Stimulated activated CD4-positive, alpha-beta T cell treated with anti-CD3 and anti-CD28 coated beads, Interleukin-15, amount 100 ng/mL, for 24 hours (primary cell): ENCODE measurements at regions not wholly inside any gene's neighbourhood (a gene's known extent, or its start where the extent isn't known, plus 50 kb on each side); places are given as distances from the start of the nearest gene placed in this dataset.

Experiments
- DNase-seq: peaks from one replicate; pipeline ENCODE4 v3.0.0-alpha.2; 2020

DNA sequence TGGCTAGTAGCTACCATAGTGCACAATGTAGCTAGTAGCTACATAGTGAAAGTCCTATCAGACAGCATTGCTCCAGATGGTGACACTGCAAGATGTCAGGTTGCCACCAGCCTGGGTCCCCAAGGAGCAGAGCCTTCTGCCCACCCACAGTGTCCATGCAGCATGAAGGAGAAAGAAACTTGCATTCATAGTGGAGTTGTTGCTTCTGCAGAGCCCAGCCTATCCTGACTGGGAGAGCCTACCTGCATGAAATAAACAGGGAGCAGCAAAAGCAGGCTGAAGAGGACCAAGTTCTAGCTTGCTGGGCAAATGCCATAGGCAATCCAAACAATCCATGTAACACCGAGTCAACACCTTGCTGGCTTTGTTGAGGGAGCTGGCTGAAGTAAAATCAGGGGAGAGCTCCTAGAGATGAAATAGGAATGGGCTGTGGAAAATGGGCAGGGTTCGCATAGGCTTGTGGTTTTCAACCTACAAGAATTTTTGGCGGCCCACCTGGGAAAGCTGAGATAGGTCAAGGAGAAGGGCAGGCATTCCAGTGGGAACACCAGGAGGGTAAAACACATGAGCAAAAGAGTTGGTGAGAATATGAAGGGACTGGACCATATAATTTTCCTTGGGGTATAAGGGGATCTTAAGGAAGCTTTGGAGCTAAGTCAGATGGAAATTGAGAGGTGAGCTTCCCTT is 195.8 kb downstream of the CYP26B1 start:
- no peak for DNase-seq

DNA sequence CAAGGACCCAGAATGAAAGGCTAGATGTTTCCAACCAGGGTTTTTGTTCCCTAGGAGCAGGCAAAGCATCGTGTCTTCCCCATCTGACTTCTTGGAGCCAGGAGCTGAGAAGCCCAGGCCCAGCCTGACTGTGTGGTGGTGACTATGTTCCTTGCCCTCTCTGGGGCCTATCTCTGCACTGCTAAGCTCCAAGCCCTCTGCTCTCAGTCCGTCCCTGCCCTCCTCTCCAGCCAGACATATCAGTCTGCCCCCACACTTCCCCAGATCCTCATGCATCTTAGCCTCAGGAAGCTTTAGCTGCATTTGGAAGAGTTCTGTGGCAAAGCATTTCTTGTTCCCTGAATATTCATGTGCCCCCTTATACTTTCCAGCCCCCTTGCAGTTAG is 196.6 kb downstream of the CYP26B1 start:
- DNase-seq = no peak

- no peak for DNase-seq
Observed at GRCh38 chr2:71950256-71951082, 197.2 kb downstream of the CYP26B1 start.

GRCh38 chr2:71949537-71949798 is 198.2 kb downstream of the CYP26B1 start:
- DNase-seq = no peak

GRCh38 chr2:71948781-71949536 is 198.7 kb downstream of the CYP26B1 start:
- DNase-seq = no peak

DNA sequence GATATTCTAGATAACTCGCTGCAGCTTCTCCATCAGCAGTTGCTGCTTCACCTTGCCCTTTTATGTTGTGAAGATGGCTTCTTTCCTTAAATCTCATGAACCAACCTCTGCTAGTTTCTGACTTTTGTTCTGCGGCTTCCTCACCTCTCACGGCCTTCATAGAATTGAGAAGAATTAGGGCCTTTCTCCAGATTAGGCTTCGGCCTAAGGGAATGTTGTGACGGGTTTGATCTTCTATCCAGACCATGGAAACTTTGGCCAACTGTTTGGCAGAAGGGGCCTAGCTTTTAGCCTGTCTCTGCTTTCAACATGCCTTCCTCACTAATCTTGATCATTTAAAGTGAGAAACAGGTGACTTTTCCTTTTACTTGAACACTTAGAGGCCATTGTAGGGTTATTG is 199.9 kb downstream of the CYP26B1 start:
- DNase-seq = no peak

- no peak for DNase-seq
Observed at GRCh38 chr2:71945603-71945959, 202.1 kb downstream of the CYP26B1 start.

- no peak for DNase-seq
Observed at GRCh38 chr2:71944806-71945602, 202.7 kb downstream of the CYP26B1 start.

DNA sequence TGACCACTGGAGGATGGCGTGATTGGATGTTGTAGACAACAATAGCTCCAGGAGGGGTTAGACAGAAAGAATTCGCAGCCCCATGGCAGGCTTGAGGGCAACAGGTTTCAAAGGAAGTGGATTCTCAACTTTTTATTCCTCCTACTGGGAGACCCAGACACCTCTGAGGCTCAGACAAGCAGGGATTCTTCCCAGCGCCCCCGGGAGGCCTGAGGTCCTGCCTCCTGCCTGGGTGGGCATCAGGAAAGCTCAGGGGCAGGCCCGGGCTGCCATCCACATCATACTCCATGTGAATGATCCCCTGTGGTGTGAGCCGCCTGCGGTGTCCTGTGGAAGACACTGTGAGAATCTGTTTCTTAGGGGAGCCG is 203.5 kb downstream of the CYP26B1 start:
- no peak for DNase-seq

GRCh38 chr2:71943238-71944182 is 204.2 kb downstream of the CYP26B1 start:
- DNase-seq = no peak

GRCh38 chr2:71941726-71942525 is 205.7 kb downstream of the CYP26B1 start:
- DNase-seq = no peak

DNA sequence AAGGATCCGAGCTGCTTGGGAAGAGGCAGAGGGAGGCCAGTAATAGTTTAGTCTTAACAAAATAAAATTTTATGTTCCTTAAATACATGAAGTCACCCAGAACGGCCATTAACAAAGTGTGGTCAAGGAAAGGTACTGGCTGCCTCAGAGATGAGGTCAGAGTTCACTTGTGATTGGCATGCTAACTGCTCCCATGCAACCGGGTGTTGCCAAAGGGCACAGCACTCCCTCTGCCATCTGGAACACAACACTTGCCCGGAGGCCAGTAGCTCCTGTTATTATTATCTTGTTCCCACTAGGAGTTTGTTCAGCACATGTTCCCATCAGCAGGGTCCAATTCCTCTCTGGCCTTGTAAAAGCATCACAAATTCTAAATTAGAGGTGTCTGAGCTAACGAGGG is 207.0 kb downstream of the CYP26B1 start:
- no peak for DNase-seq

DNA sequence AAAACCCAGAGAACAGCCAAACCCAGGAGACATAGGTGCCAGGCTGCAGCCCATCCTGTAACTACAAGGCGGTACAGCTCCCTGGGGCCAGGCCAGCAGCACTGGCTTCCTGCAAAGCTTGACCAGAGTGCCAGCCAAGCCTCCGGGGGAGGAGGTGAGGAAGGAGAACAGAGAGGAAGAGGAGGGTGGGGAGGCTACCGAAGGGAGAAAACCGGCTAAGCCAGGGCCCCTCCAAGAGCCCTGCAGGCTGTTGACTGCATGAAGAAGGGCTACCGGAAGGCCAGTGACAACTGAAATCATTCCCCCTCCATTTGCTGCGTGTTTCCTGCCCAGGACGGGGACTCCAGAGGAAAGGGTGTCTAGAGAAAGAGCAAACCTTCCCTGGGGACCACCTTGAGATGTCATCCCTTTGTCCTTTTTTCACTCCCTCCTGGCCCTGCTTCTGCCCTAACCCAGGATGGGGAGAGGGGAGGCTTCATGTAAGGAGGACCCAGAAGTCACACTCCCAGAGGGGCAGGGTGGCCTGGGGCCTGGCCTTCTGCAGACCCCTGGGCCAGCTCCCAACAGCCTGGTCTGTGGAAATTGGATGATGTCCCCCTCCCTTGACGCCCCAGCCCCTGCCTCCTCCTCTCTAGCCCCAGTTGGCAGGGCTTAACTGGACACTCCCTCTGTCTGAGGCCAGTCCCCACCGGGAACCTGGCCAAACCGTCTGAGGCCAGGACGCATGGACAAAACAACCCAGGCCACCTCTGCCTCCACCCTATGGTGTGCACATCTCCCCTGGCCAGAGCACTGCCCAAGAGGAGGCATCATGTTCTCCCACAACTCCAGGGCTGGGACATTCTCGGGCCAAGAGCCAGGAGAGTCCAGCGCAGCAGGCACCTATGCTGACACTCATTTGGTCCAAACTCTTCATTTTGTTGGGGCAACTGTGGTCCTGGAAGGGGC is 207.8 kb downstream of the CYP26B1 start:
- DNase-seq = no peak

- no peak for DNase-seq
Observed at GRCh38 chr2:71938659-71939587, 208.7 kb downstream of the CYP26B1 start.

- no peak for DNase-seq
Observed at GRCh38 chr2:71938108-71938507, 209.6 kb downstream of the CYP26B1 start.

DNA sequence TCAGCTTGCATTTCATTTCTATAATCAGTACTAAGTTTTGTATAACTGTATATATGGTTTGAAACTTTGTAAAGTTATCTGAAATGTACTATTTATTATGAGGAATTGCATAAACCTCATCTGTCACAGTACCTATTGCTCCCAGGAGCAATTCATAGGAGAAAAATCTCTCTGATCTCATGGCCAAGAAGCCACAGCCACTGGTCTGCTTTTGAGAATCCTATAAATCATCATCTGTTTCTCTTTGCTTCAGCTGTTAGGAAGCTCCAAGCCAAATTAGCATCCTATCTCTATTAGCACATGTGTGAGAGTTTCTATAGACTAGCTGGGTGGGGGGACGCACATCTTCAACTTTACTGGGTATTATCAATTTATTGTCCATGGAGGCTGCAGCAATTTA is 210.3 kb downstream of the CYP26B1 start:
- DNase-seq = no peak

- no peak for DNase-seq
Observed at GRCh38 chr2:71936076-71937030, 211.3 kb downstream of the CYP26B1 start.
